OCI-LY1 (cell line): ENCODE measurements at regions not wholly inside any gene's neighbourhood (a gene's known extent, or its start where the extent isn't known, plus 50 kb on each side); places are given as distances from the start of the nearest gene placed in this dataset.

ENCODE experiments used
- EZH2 ChIP-seq: fragments of 200-600 bp; sonication (generic), shearing (Covaris generic); IDR thresholded peaks from 2 replicates; pipeline ENCODE4 v1.8.0; 2017; ENCODE audit warnings: borderline replicate concordance, mixed run types, mild to moderate bottlenecking, antibody characterized with exemption, low read length, moderate library complexity, mixed read lengths
- TF ChIP-seq, protein P1 (sequence below): fragments of 200-600 bp; sonication (generic), shearing (Covaris generic); IDR thresholded peaks from 2 replicates; pipeline ENCODE4 v1.5.1; 2017; ENCODE audit warnings: mild to moderate bottlenecking, antibody characterized with exemption, low read length, moderate library complexity, mixed read lengths

DNA sequence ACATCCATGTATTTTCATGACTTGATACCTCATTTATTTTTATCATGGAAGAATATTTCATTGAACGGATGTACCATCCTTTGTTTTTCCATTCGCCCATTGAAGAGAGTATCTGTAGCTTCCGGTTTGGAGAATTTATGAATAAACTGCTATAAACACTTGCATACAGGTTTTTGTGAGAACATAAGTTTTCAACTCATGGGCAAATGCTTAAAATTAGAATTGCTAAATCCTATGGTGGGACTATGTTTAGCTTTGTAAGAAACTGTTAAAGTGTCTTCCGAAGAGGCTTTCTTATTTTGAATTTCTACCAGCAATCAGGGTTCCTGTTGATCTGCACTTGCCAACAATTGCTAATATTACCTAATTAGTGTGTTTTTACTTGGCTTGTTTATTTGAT is 938.9 kb downstream of the TDRD15 start:
- TF ChIP-seq, protein P1, sequence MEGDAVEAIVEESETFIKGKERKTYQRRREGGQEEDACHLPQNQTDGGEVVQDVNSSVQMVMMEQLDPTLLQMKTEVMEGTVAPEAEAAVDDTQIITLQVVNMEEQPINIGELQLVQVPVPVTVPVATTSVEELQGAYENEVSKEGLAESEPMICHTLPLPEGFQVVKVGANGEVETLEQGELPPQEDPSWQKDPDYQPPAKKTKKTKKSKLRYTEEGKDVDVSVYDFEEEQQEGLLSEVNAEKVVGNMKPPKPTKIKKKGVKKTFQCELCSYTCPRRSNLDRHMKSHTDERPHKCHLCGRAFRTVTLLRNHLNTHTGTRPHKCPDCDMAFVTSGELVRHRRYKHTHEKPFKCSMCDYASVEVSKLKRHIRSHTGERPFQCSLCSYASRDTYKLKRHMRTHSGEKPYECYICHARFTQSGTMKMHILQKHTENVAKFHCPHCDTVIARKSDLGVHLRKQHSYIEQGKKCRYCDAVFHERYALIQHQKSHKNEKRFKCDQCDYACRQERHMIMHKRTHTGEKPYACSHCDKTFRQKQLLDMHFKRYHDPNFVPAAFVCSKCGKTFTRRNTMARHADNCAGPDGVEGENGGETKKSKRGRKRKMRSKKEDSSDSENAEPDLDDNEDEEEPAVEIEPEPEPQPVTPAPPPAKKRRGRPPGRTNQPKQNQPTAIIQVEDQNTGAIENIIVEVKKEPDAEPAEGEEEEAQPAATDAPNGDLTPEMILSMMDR, result no peak
- no peak for TF ChIP-seq EZH2
